ENCODE measurements at regions not wholly inside any gene's neighbourhood (a gene's known extent, or its start where the extent isn't known, plus 50 kb on each side); places are given as distances from the start of the nearest gene placed in this dataset.

GRCh38 chr12:102682366-102683289 lies 202.3 kb upstream of the IGF1 start:
- no peak overlapping the region for H3K27ac ChIP-seq (ENCODE audit: low read depth, low read length)
- H3K4me3 ChIP-seq (ENCODE audit: low read depth, low read length): no peak overlapping the region
- TF ChIP-seq CTCF (IDR thresholded peaks at IDR 0.05; ENCODE audit: low read depth, low read length): no peak
- ChIA-PET CTCF (no interaction called here), POLR2A (no interaction called here)
- H3K27me3 ChIP-seq (ENCODE audit: control insufficient read depth, insufficient read depth, low read length): peaks cover 2% of the 10 kb centered on the region
- no peaks in the 10 kb centered on the region for H3K9me3 ChIP-seq (ENCODE audit: control insufficient read depth, insufficient read depth, low read length)
- no peak for DNase-seq (ENCODE audit: low read depth, low spot score)

- H3K4me3 ChIP-seq (ENCODE audit: low read depth, low read length): no peak overlapping the region
- CTCF ChIA-PET: no interaction called here
- POLR2A ChIA-PET: no interaction called here
- TF ChIP-seq CTCF (IDR thresholded peaks at IDR 0.05; ENCODE audit: low read depth, low read length): no peak
- H3K27me3 ChIP-seq (ENCODE audit: control insufficient read depth, insufficient read depth, low read length): peaks cover 2% of the 10 kb centered on the region
- DNase-seq (ENCODE audit: low read depth, low spot score): no peak
- no peaks in the 10 kb centered on the region for H3K9me3 ChIP-seq (ENCODE audit: control insufficient read depth, insufficient read depth, low read length)
- no peak overlapping the region for H3K27ac ChIP-seq (ENCODE audit: low read depth, low read length)
These were observed 201.4 kb upstream of the IGF1 start for GRCh38 chr12:102681747-102682146.

GRCh38 chr12:102681309-102681708 lies 200.9 kb upstream of the IGF1 start:
- CTCF ChIA-PET: interaction anchor here (1.2 kb wide), 1 partner anchor 22 kb away, joined by 4 read pairs; no protein-coding TSS in a partner anchor
- POLR2A ChIA-PET: no interaction called here
- Histone ChIP-seq H3K9me3 (ENCODE audit: control insufficient read depth, insufficient read depth, low read length) (no peaks in the 10 kb centered on the region), H3K4me3 (ENCODE audit: low read depth, low read length) (no peak overlapping the region), H3K27ac (ENCODE audit: low read depth, low read length) (no peak overlapping the region), H3K27me3 (ENCODE audit: control insufficient read depth, insufficient read depth, low read length) (peaks cover 2% of the 10 kb centered on the region)
- TF ChIP-seq CTCF (IDR thresholded peaks at IDR 0.05; ENCODE audit: low read depth, low read length): no peak
- no peak for DNase-seq (ENCODE audit: low read depth, low spot score)

- Histone ChIP-seq H3K27me3 (ENCODE audit: control insufficient read depth, insufficient read depth, low read length) (peaks cover 2% of the 10 kb centered on the region), H3K27ac (ENCODE audit: low read depth, low read length) (no peak overlapping the region), H3K4me3 (ENCODE audit: low read depth, low read length) (no peak overlapping the region), H3K9me3 (ENCODE audit: control insufficient read depth, insufficient read depth, low read length) (no peaks in the 10 kb centered on the region)
- POLR2A ChIA-PET: no interaction called here
- CTCF ChIA-PET: interaction anchor here (1.2 kb wide), 1 partner anchor 23 kb away, joined by 4 read pairs; no protein-coding TSS in a partner anchor
- DNase-seq (ENCODE audit: low read depth, low spot score): no peak
- TF ChIP-seq CTCF (IDR thresholded peaks at IDR 0.05; ENCODE audit: low read depth, low read length): no peak
These were observed 199.9 kb upstream of the IGF1 start for GRCh38 chr12:102680304-102680703.

GRCh38 chr12:102676812-102677211 lies 196.4 kb upstream of the IGF1 start:
- no peak for DNase-seq (ENCODE audit: low read depth, low spot score)
- no peaks in the 10 kb centered on the region for H3K9me3 ChIP-seq (ENCODE audit: control insufficient read depth, insufficient read depth, low read length)
- no peak for TF ChIP-seq CTCF (IDR thresholded peaks at IDR 0.05; ENCODE audit: low read depth, low read length)
- CTCF ChIA-PET: interaction anchor here (1.2 to 1.4 kb wide), 2 partner anchors 26 to 192 kb away, joined by 4 to 9 read pairs; no protein-coding TSS in a partner anchor
- H3K27me3 ChIP-seq (ENCODE audit: control insufficient read depth, insufficient read depth, low read length): peaks cover 2% of the 10 kb centered on the region
- no peak overlapping the region for H3K4me3 ChIP-seq (ENCODE audit: low read depth, low read length)
- POLR2A ChIA-PET: no interaction called here
- H3K27ac ChIP-seq (ENCODE audit: low read depth, low read length): no peak overlapping the region

All from AG04450 (cell line).